Thyroid gland (tissue), 4 donors: ENCODE measurements at regions not wholly inside any gene's neighbourhood (a gene's known extent, or its start where the extent isn't known, plus 50 kb on each side); places are given as distances from the start of the nearest gene placed in this dataset.

Experiments
- DNase-seq, 2 donors: peaks; one replicate each; pipeline ENCODE4 v3.0.0-alpha.2; 2019
- H3K27ac ChIP-seq, 3 donors: fragments of 200-600 bp; sonication (generic); 1 replicate in 2 of 3; 2 replicates in 1 of 3; pipeline ENCODE4 v1.5.1; 2016 to 2019; ENCODE audit warnings: mild to moderate bottlenecking in 1 of 3, moderate library complexity in 1 of 3
- H3K27me3 ChIP-seq: fragments of 200-600 bp; sonication (generic); one replicate; pipeline ENCODE4 v1.5.1; 2019
- H3K36me3 ChIP-seq, 2 donors: fragments of 200-600 bp; sonication (generic); one replicate each; pipeline ENCODE4 v1.5.1; 2016 to 2019
- H3K4me1 ChIP-seq, 2 donors: fragments of 200-600 bp; sonication (generic); one replicate each; pipeline ENCODE4 v1.5.1; 2017 to 2019
- H3K4me3 ChIP-seq, 3 donors: fragments of 200-600 bp; sonication (generic); replicated peaks in 1 of 3; 1 replicate in 2 of 3; 2 replicates in 1 of 3; pipeline ENCODE4 v1.5.1; 2016; ENCODE audit warnings: mild to moderate bottlenecking in 1 of 3
- H3K9me3 ChIP-seq: fragments of 200-600 bp; sonication (generic); one replicate; pipeline ENCODE4 v1.5.1; 2017
- CTCF ChIP-seq, 6 experiments: fragments of 200-600 bp in 3 of 6; fragments of 450-650 bp in 3 of 6; sonication (generic) in 3 of 6; IDR thresholded peaks; one replicate each; pipeline ENCODE4 v1.5.1; 2016 to 2019; ENCODE audit warnings: antibody characterized with exemption in 6 of 6, mild to moderate bottlenecking in 2 of 6, inconsistent platforms in 1 of 6, moderate library complexity in 1 of 6
- POLR2A ChIP-seq, 2 donors: fragments of 450-650 bp; IDR thresholded peaks; one replicate each; pipeline ENCODE4 v1.6.1; 2017; ENCODE audit warnings: antibody characterized with exemption in 2 of 2, mild to moderate bottlenecking in 2 of 2, moderate library complexity in 1 of 2
- WGBS, 2 donors: methylation state at CpG; one replicate each; pipeline ENCODE4 v1.1.5; 2017; 5-methylcytosine and 5-hydroxymethylcytosine counted together
- intact Hi-C: fragments of 100-400 bp; cut with DNase I; formaldehyde crosslinking; loops from one replicate; pipeline ENCODE4 v1.15.1; 2023

- Histone ChIP-seq H3K27ac (no peak overlapping the region), H3K27me3 (no peaks in the 10 kb centered on the region), H3K4me1 (peaks cover 0 to 12% of the 10 kb centered on the region in 2 donors), H3K36me3 (no peaks in the 10 kb centered on the region), H3K9me3 (no peaks in the 10 kb centered on the region), H3K4me3 (no peak overlapping the region)
- intact Hi-C loops, result no loop called here
- DNase-seq, result peak in 1 of 2 donors; percentile 14
- no peak for TF ChIP-seq CTCF (IDR thresholded peaks at IDR 0.05)
- no peak for TF ChIP-seq POLR2A (IDR thresholded peaks at IDR 0.05)
- 27 to 36% methylated on average over 8 of the region's 8 CpGs for WGBS, 2 donors
These were observed 298.8 kb downstream of the SP3 start for GRCh38 chr2:173666171-173666888.

DNA sequence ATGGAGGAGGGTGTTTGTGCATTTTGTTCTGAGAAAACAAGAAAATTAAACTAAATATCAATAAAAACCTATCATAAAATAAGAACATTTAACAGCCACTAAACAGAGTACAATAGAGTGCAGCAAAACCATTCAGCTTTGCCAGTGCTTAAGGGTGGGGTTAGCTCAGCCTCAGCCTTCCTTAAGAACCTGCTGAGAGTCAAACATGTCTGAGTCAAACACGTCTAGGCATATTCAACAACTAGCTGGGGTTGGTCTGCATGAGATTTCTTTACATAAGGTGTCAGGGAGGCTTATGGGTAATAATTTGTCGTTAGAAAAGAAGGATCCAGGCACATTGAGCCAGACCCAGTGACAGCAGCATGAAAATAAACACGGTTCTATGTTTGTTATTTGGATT, 298.2 kb downstream of the SP3 start:
- TF ChIP-seq CTCF (IDR thresholded peaks at IDR 0.05) (no peak), POLR2A (IDR thresholded peaks at IDR 0.05) (no peak)
- DNase-seq, result no peak
- Histone ChIP-seq H3K9me3 (no peaks in the 10 kb centered on the region), H3K27ac (no peak overlapping the region), H3K27me3 (no peaks in the 10 kb centered on the region), H3K4me3 (no peak overlapping the region), H3K4me1 (peaks cover 0 to 12% of the 10 kb centered on the region in 2 donors), H3K36me3 (no peaks in the 10 kb centered on the region)
- WGBS, 2 donors, result 65 to 69% methylated on average over 3 of the region's 3 CpGs
- intact Hi-C loops, result no loop called here

- Histone ChIP-seq H3K27me3 (no peaks in the 10 kb centered on the region), H3K4me3 (no peak overlapping the region), H3K27ac (no peak overlapping the region), H3K36me3 (no peaks in the 10 kb centered on the region), H3K4me1 (peaks cover 0 to 12% of the 10 kb centered on the region in 2 donors), H3K9me3 (no peaks in the 10 kb centered on the region)
- no peak for TF ChIP-seq CTCF (IDR thresholded peaks at IDR 0.05)
- TF ChIP-seq POLR2A (IDR thresholded peaks at IDR 0.05), result no peak
- 96 to 99% methylated on average over 2 of the region's 2 CpGs for WGBS, 2 donors
- intact Hi-C loops, result no loop called here
- DNase-seq, result no peak
These were observed 297.8 kb downstream of the SP3 start for GRCh38 chr2:173667415-173667814.

DNA sequence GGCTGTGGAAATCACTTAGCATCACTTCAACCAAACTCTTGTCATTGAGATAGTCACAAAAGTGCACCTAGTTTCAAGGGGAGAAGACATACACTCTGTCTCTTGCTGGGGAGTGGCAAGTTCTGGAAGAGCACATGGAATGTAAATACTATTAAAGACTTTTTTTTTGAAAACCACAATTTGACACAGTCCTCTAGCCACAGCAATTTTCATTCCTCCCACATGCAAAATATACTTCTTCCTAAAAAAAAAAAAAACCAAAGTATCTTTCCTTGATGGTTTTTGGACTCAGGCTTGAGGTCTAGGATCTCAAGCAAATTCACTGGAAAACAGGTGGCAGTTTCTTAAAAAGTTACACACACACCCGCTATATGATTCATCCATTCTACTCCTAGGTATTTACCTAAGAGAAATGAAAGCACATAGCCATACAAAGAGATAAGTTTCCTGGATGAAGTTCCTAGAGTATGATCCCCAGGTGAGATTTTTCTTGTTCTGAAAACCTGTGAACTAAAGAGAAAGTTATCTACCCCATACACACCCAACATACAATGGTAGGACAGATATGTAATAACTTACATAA, 295.8 kb downstream of the SP3 start:
- peaks cover 0 to 12% of the 10 kb centered on the region in 2 donors for H3K4me1 ChIP-seq
- 100% methylated on average over 1 of the region's 1 CpG for WGBS, 2 donors
- no peak overlapping the region for H3K27ac ChIP-seq
- DNase-seq, result no peak
- H3K36me3 ChIP-seq, result no peaks in the 10 kb centered on the region
- intact Hi-C loops, result no loop called here
- H3K4me3 ChIP-seq, result no peak overlapping the region
- no peaks in the 10 kb centered on the region for H3K9me3 ChIP-seq
- TF ChIP-seq POLR2A (IDR thresholded peaks at IDR 0.05) (no peak), CTCF (IDR thresholded peaks at IDR 0.05) (no peak)
- no peaks in the 10 kb centered on the region for H3K27me3 ChIP-seq

DNA sequence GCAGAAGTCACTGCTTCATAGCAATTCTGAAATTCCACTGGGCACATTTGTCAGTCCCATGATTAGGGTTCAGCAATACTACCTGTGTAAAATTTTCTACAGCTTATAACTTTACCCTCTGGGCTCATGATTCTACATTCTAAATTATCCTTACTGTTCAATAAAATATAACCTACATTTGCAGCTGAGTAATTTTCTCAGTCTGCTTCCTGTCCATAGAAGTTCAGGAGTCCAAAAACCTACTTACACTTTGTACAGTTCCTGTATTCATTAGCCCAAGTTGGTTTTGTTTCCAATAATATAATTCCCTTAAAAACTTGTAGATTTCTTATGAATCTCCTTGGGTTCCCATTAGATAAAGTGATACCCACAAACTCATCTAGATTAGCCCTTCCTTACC, 295.3 kb downstream of the SP3 start:
- intact Hi-C loops, result no loop called here
- H3K4me1 ChIP-seq, result peaks cover 0 to 12% of the 10 kb centered on the region in 2 donors
- no peak overlapping the region for H3K4me3 ChIP-seq
- no peaks in the 10 kb centered on the region for H3K27me3 ChIP-seq
- H3K36me3 ChIP-seq, result no peaks in the 10 kb centered on the region
- TF ChIP-seq CTCF (IDR thresholded peaks at IDR 0.05) (no peak), POLR2A (IDR thresholded peaks at IDR 0.05) (no peak)
- no peak for DNase-seq
- H3K9me3 ChIP-seq, result no peaks in the 10 kb centered on the region
- H3K27ac ChIP-seq, result no peak overlapping the region
